ENCODE measurements at regions not wholly inside any gene's neighbourhood (a gene's known extent, or its start where the extent isn't known, plus 50 kb on each side); places are given as distances from the start of the nearest gene placed in this dataset.
"Not testable (repeated sequence)": the region's sequence is repeated elsewhere in the genome, so short reads cannot be mapped to it uniquely, and the experiment has no call there.

- not testable (repeated sequence) for DNase-seq (ENCODE audit: low read depth)
Measured at GRCh38 chr6:2302482-2302881, 57.1 kb upstream of the GMDS start.

- DNase-seq (ENCODE audit: low read depth): no peak
Measured at GRCh38 chr6:2296781-2297180, 51.4 kb upstream of the GMDS start.
